HG02798 (cell line): ENCODE measurements at regions not wholly inside any gene's neighbourhood (a gene's known extent, or its start where the extent isn't known, plus 50 kb on each side); places are given as distances from the start of the nearest gene placed in this dataset.
"Not testable (repeated sequence)": the region's sequence is repeated elsewhere in the genome, so short reads cannot be mapped to it uniquely, and the experiment has no call there.

ENCODE experiments used
- ATAC-seq: cut with Tn5 transposase; IDR thresholded peaks from one replicate; pipeline ENCODE4 v1.9.1; 2021; ENCODE audit warnings: mild to moderate bottlenecking; ENCODE audit not compliant: unreplicated experiment, poor library complexity

- ATAC-seq: no peak
Measured at GRCh38 chr1:82392946-82393345, 592.2 kb downstream of the ADGRL2 start.

DNA sequence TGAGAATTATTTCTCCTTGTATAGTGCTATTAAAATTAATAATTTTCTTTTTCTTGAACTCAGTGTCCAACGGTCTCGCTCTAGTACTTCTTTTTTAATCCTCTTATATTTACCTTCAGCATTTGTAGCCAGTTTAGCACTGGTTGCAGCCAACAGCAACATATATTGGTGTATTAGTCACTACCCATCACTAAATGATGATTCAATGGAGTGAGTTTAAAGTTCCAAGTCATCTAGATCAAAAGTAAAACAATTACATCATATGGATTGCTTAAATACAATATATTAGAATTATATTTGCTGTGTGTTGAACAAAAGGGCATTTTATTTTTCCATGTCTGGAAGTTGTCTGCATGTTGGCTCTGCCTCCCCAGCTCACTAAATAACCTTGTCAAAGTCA, 591.8 kb downstream of the ADGRL2 start:
- no peak for ATAC-seq

DNA sequence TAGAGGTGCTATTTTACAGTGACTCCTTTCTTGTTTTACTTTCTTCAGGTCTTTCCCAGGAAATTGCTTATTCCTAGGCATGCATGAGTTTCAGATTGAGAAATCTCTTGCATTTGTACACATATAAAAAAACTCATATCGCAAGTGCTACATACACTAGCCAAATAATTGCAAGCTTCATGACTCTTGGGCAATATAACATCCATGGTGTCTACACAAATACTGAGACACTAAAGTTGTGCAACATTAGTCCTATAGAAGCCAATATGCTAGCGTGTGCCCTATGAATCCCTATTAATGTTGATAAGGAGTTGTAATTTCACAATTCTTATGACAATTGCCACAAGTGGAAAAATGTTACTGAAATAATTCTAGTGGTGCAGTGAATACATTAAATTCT, 591.0 kb downstream of the ADGRL2 start:
- ATAC-seq: no peak

GRCh38 chr1:82390627-82391026, 589.9 kb downstream of the ADGRL2 start:
- no peak for ATAC-seq

- no peak for ATAC-seq
Measured at GRCh38 chr1:82388679-82389078, 587.9 kb downstream of the ADGRL2 start.

GRCh38 chr1:82387012-82387366, 586.3 kb downstream of the ADGRL2 start:
- no peak for ATAC-seq

GRCh38 chr1:82386365-82387011, 585.8 kb downstream of the ADGRL2 start:
- no peak for ATAC-seq

DNA sequence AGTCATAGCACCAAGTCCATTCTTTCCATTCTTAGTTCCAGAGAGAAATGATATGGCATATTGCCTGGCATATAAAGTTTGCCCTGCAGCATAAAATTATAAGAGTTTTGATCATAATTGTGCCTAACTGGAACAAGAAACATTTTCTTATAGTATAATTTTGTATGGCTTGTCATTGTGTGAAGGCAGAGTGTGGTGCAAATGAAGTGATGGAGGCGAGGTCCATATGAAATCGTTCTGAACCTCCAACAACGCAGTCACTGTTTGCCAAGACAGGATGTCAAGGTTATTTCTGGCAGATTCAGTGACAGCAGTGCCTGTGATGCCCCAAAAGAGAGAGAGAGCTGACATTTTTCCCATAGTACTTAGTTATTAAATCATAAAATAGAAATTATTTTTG, 584.0 kb downstream of the ADGRL2 start:
- no peak for ATAC-seq

DNA sequence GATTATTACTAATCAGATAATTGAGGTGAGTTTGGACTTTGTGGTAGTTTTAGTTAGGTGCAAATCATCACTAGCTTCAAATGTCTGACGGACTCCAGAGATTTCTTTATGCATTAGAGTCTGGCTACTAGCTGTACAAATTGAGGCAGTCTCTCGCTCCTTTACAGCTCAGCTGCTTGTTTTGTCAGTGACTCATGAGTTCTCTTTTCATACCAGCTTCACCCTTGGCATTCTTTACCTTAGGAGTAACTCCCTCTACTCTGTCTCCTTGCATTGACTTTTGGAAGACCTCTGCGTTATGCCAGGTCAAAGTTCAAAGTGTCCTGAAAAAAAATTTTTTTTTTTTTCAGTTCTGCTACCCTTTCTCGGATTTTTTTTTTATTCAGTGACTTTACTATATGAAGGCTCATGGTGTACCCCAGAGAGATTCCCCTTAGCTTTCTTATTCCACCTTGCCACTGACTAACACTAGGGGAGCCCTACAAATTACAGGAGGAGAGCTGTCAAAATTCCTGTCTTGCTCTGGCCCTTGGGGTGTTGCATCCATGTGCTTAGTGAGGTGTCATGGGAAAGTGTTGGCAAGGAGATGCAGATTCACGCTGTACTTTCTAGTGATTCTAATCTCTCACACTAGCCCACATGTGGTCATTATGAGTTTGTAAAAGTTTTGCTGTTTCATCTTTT, 576.6 kb downstream of the ADGRL2 start:
- no peak for ATAC-seq

- ATAC-seq: no peak
Measured at GRCh38 chr1:82373710-82374109, 573.0 kb downstream of the ADGRL2 start.

DNA sequence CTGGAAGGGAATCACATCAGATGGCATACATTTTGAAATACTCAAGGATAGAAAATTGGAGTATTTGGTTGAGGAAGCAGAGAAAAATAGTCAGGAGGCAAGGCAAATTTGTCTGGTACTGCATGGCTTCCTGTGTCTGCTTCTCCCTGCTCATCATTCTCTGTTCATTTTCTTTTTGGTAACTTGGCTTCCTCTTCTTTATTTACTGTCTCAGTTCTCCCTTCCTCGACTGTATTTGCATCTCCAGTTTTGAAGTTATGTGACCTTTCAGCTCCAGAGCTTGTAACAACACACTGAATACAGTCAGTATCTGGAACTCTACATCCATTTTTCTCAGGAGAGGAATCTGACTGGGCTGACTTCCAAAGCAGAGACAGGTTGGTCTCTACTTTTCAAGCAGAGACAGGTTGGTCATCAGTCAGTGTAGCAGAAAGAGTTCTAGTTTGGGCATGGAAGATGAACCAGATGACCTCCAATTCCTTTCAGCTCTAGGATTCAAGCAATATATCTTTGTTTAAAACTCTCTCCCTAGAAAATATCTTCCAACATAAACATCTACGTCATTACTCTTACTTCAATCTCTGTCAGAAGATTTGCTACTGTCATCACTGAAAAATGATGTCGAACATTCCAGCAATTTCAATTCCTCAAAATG, 571.2 kb downstream of the ADGRL2 start:
- ATAC-seq: no peak

DNA sequence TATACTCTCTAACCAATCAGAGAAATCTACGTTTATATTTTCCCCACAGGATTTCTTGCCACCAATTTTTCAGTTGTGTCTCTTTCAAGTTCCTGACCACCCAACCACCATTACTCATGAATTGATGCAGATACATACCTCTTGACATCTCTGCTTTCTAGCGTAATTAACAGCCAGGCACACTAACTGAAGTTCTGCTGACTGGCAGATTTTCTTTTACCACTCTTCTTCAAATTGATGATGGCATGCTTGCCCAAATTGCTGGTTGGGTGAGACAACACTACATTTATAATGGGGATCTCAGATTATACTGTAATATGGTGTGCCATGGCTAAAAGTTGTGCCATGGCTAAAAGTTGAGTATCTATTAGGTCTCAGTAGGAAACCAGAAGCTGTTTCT, 566.7 kb downstream of the ADGRL2 start:
- ATAC-seq: no peak

DNA sequence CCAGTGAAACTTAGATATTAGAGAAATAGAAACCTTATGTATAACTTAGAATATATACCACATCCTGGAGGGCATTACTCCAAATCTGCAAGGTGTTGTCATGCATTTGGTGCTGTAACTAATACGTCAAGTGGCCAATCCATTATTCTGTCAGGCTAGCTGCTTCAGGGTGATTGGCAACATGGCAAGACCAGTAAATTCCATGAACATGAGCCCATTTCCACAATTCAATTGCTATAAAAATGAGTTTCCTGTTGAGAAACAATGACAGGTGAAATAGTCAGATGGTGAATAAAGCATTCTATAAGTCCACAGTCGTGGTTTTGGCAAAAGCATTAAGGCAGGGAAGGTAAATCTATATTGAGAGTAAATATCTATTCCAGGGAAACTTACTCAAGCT, 566.0 kb downstream of the ADGRL2 start:
- no peak for ATAC-seq

GRCh38 chr1:82359541-82359940, 558.8 kb downstream of the ADGRL2 start:
- ATAC-seq: not testable (repeated sequence)

DNA sequence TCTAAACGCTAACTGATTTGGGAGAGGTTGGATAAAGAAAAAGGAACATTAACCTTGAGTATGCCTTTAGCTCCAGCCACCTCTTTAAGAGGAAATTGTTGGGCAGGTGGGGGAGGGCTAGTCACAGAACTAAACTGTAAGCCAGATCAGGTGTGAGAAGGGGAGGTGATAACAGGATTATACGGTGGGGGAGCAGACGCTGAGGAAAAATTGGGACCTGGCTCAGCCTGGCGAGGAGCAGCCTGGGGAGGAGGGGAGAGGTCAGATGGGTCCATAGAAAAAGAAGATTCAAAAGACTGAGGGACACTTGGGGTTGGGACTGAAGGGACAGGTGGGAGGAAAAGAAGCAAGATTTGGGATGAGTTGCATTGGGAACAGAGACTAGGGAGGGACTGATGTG, 558.0 kb downstream of the ADGRL2 start:
- not testable (repeated sequence) for ATAC-seq

GRCh38 chr1:82354546-82354945, 553.8 kb downstream of the ADGRL2 start:
- ATAC-seq: not testable (repeated sequence)

- no peak for ATAC-seq
Measured at GRCh38 chr1:82348487-82348886, 547.8 kb downstream of the ADGRL2 start.

DNA sequence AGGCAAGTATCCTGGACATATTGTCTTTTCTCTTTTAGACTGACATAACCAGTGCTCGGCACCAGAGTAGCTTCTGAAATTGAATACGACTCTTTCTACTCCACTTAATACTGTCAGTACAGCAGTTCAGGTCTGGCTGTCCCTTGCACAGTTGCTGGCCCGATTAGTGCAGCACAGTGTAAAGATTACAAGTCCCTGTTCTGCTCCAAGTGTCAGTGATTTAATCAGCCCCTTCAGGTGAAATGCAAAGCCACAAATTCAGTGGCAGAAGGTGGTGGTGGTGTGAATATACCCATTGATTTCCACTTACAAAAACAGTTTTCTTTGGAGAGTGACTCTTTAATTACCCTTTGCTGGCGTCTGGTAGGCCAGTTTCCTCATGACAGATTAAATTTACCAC, 545.4 kb downstream of the ADGRL2 start:
- no peak for ATAC-seq

DNA sequence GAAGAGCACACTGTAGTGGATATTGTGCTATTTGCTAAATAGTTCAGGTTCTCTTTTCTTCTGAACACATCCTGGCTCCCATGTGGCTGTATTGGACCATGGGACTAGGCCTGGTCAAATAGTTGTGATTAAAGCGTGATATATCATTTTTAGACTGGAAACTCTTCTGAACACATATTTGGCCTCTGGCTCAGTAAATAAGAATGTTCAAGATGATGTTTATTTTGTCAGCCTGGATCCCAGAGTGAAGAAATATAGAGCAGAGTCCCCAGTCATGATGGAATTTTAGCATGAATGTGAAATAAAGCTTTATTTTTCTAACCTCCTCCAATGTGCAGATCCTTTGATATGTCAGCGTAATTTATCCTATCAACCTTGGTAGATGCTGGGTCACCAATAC, 542.6 kb downstream of the ADGRL2 start:
- no peak for ATAC-seq

DNA sequence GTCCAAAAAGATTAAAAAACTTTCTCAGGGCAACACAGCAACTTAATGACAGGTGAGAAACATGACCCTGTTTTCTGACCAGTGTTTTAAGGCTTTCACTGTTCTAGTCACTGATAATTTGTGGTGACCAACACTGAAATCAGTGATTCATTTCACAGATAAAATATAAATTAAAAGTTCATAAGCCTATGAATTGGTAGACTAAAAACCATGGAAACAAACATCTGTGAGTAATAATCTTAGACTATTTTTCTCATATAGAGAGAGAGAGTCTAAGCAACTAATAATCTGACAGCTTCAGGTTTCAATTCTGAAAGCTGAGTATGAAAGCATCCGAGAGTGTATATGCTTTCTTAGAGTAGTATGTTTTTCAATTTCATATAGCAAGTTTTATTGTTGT, 536.9 kb downstream of the ADGRL2 start:
- peak; percentile 90 for ATAC-seq

GRCh38 chr1:82330330-82330729, 529.6 kb downstream of the ADGRL2 start:
- no peak for ATAC-seq

- ATAC-seq: no peak
Measured at GRCh38 chr1:82329226-82329625, 528.5 kb downstream of the ADGRL2 start.
